ENCODE measurements at regions not wholly inside any gene's neighbourhood (a gene's known extent, or its start where the extent isn't known, plus 50 kb on each side); places are given as distances from the start of the nearest gene placed in this dataset.

DNA sequence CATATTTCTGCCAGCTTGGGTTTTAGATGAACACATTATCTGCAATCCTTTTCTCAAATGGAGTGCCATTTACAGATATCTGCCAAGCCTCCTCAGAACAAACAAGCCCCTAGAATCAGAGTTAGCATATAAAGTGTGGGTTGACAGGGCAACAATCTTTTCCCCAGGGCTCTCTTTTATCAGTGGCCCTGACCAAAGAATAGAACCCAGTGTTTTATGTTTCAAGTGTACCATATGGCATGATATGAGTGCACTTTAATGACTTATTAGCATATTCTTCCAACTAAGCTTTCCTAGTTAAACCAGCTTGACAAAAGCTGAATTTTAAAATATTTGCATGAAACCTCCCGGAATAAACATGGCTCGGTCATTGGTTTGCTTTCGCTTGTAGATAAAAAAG lies 57.3 kb downstream of the EVX1 start:
- Histone ChIP-seq H3K4me1 (no peaks in the 10 kb centered on the region), H3K36me3 (no peaks in the 10 kb centered on the region), H3K27ac (no peak overlapping the region), H3K9me3 (no peaks in the 10 kb centered on the region), H3K27me3 (no peaks in the 10 kb centered on the region), H3K4me3 (no peak overlapping the region)
- intact Hi-C loops (cut with DNase I) = no loop called here
- TF ChIP-seq, protein P1, sequence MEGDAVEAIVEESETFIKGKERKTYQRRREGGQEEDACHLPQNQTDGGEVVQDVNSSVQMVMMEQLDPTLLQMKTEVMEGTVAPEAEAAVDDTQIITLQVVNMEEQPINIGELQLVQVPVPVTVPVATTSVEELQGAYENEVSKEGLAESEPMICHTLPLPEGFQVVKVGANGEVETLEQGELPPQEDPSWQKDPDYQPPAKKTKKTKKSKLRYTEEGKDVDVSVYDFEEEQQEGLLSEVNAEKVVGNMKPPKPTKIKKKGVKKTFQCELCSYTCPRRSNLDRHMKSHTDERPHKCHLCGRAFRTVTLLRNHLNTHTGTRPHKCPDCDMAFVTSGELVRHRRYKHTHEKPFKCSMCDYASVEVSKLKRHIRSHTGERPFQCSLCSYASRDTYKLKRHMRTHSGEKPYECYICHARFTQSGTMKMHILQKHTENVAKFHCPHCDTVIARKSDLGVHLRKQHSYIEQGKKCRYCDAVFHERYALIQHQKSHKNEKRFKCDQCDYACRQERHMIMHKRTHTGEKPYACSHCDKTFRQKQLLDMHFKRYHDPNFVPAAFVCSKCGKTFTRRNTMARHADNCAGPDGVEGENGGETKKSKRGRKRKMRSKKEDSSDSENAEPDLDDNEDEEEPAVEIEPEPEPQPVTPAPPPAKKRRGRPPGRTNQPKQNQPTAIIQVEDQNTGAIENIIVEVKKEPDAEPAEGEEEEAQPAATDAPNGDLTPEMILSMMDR (IDR thresholded peaks at IDR 0.05) = no peak
- no peak for DNase-seq (ENCODE audit: low spot score in 2 of 2)

GRCh38 chr7:27300421-27300820 lies 57.8 kb downstream of the EVX1 start:
- DNase-seq (ENCODE audit: low spot score in 2 of 2) = no peak
- intact Hi-C loops (cut with DNase I) = no loop called here
- TF ChIP-seq, protein P1 (IDR thresholded peaks at IDR 0.05) = no peak
- no peak overlapping the region for H3K4me3 ChIP-seq
- H3K4me1 ChIP-seq = no peaks in the 10 kb centered on the region
- H3K27me3 ChIP-seq = no peaks in the 10 kb centered on the region
- H3K9me3 ChIP-seq = no peaks in the 10 kb centered on the region
- no peaks in the 10 kb centered on the region for H3K36me3 ChIP-seq
- H3K27ac ChIP-seq = no peak overlapping the region

- TF ChIP-seq, protein P1 (IDR thresholded peaks at IDR 0.05) = no peak
- no peak for DNase-seq (ENCODE audit: low spot score in 2 of 2)
- Histone ChIP-seq H3K27me3 (no peaks in the 10 kb centered on the region), H3K4me3 (no peak overlapping the region), H3K36me3 (no peaks in the 10 kb centered on the region), H3K27ac (no peak overlapping the region), H3K4me1 (no peaks in the 10 kb centered on the region), H3K9me3 (no peaks in the 10 kb centered on the region)
- intact Hi-C loops (cut with DNase I) = no loop called here
These were observed 60.0 kb downstream of the EVX1 start for GRCh38 chr7:27302590-27302989.

DNA sequence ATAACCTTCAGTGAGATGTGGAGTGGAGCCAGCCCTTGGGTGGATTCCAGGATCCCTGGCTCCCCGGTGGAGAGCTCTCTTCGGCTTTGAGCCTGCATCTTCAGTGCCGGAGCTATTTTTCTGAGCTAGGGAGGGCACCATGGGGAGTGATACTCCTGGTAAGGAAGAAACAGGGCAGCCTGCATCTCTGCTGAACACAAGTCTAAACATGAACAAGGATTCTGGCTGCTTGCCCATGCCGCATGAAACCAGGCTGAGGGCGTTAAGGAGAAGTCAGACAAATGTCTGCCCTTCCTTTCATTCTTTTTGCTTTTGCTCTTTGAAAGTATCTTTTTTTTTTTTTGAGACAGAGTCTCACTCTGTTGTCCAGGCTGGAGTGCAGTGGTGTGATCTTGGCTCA lies 60.4 kb downstream of the EVX1 start:
- H3K27ac ChIP-seq = no peak overlapping the region
- no peak for DNase-seq (ENCODE audit: low spot score in 2 of 2)
- H3K4me3 ChIP-seq = no peak overlapping the region
- TF ChIP-seq, protein P1 (IDR thresholded peaks at IDR 0.05) = no peak
- no peaks in the 10 kb centered on the region for H3K4me1 ChIP-seq
- no peaks in the 10 kb centered on the region for H3K9me3 ChIP-seq
- H3K27me3 ChIP-seq = no peaks in the 10 kb centered on the region
- H3K36me3 ChIP-seq = no peaks in the 10 kb centered on the region
- intact Hi-C loops (cut with DNase I) = no loop called here

GRCh38 chr7:27305854-27306253 lies 63.3 kb downstream of the EVX1 start:
- Histone ChIP-seq H3K4me1 (no peaks in the 10 kb centered on the region), H3K27me3 (no peaks in the 10 kb centered on the region), H3K27ac (no peak overlapping the region), H3K36me3 (no peaks in the 10 kb centered on the region), H3K9me3 (no peaks in the 10 kb centered on the region), H3K4me3 (no peak overlapping the region)
- intact Hi-C loops (cut with DNase I) = no loop called here
- no peak for DNase-seq (ENCODE audit: low spot score in 2 of 2)
- TF ChIP-seq, protein P1 (IDR thresholded peaks at IDR 0.05) = no peak

- DNase-seq (ENCODE audit: low spot score in 2 of 2) = no peak
- Histone ChIP-seq H3K36me3 (no peaks in the 10 kb centered on the region), H3K4me3 (no peak overlapping the region), H3K4me1 (no peaks in the 10 kb centered on the region), H3K9me3 (no peaks in the 10 kb centered on the region), H3K27ac (no peak overlapping the region), H3K27me3 (no peaks in the 10 kb centered on the region)
- intact Hi-C loops (cut with DNase I) = no loop called here
- TF ChIP-seq, protein P1 (IDR thresholded peaks at IDR 0.05) = no peak
These were observed 70.2 kb downstream of the EVX1 start for GRCh38 chr7:27312820-27313219.
